ENCODE measurements at regions not wholly inside any gene's neighbourhood (a gene's known extent, or its start where the extent isn't known, plus 50 kb on each side); places are given as distances from the start of the nearest gene placed in this dataset.

GRCh38 chr3:61411009-61411662 lies 150.2 kb upstream of the PTPRG start:
- no peak for ATAC-seq
- Histone ChIP-seq H3K27me3 (no peaks in the 10 kb centered on the region), H3K27ac (no peak overlapping the region), H3K4me1 (no peaks in the 10 kb centered on the region), H3K9me3 (no peaks in the 10 kb centered on the region), H3K4me3 (no peak overlapping the region), H3K36me3 (no peaks in the 10 kb centered on the region)
- intact Hi-C loops (cut with DNase I): no loop called here
- no peak for DNase-seq
- TF ChIP-seq CTCF (IDR thresholded peaks at IDR 0.05) (no peak), POLR2A (IDR thresholded peaks at IDR 0.05) (no peak)
- 92 to 100% (median 96%) methylated on average over 3 of the region's 3 CpGs for WGBS, 4 donors

GRCh38 chr3:61414456-61414855 lies 146.9 kb upstream of the PTPRG start:
- peaks cover 0 to 8% (median 0%) of the 10 kb centered on the region in 12 donors for H3K4me1 ChIP-seq
- no peaks in the 10 kb centered on the region for H3K9me3 ChIP-seq
- H3K27me3 ChIP-seq: no peaks in the 10 kb centered on the region
- H3K4me3 ChIP-seq: no peak overlapping the region
- DNase-seq (no peak), ATAC-seq (no peak)
- WGBS, 4 donors: 88 to 92% (median 89%) methylated on average over 4 of the region's 4 CpGs
- TF ChIP-seq CTCF (IDR thresholded peaks at IDR 0.05) (no peak), POLR2A (IDR thresholded peaks at IDR 0.05) (no peak)
- intact Hi-C loops (cut with DNase I): no loop called here
- H3K27ac ChIP-seq: no peak overlapping the region
- H3K36me3 ChIP-seq: no peaks in the 10 kb centered on the region

- ATAC-seq (no peak), DNase-seq (no peak)
- 63 to 83% (median 76%) methylated on average over 2 of the region's 2 CpGs for WGBS, 4 donors
- no peak for TF ChIP-seq CTCF (IDR thresholded peaks at IDR 0.05)
- TF ChIP-seq POLR2A (IDR thresholded peaks at IDR 0.05): no peak
- intact Hi-C loops (cut with DNase I): no loop called here
- Histone ChIP-seq H3K4me1 (peaks cover 0 to 8% (median 0%) of the 10 kb centered on the region in 12 donors), H3K27me3 (no peaks in the 10 kb centered on the region), H3K27ac (no peak overlapping the region), H3K4me3 (no peak overlapping the region), H3K36me3 (no peaks in the 10 kb centered on the region), H3K9me3 (no peaks in the 10 kb centered on the region)
Measured at GRCh38 chr3:61415201-61415600, 146.2 kb upstream of the PTPRG start.

GRCh38 chr3:61416618-61417017 lies 144.8 kb upstream of the PTPRG start:
- Histone ChIP-seq H3K4me1 (peaks cover 0 to 8% (median 0%) of the 10 kb centered on the region in 12 donors), H3K27me3 (no peaks in the 10 kb centered on the region), H3K27ac (no peak overlapping the region), H3K4me3 (no peak overlapping the region), H3K9me3 (no peaks in the 10 kb centered on the region), H3K36me3 (no peaks in the 10 kb centered on the region)
- ATAC-seq (no peak), DNase-seq (no peak)
- 82 to 94% (median 86%) methylated on average over 1 of the region's 1 CpG for WGBS, 4 donors
- intact Hi-C loops (cut with DNase I): no loop called here
- TF ChIP-seq CTCF (IDR thresholded peaks at IDR 0.05) (no peak), POLR2A (IDR thresholded peaks at IDR 0.05) (no peak)
